Lung microvascular endothelial cell (primary cell): ENCODE measurements at regions not wholly inside any gene's neighbourhood (a gene's known extent, or its start where the extent isn't known, plus 50 kb on each side); places are given as distances from the start of the nearest gene placed in this dataset.

Experiments
- DNase-seq, 2 donors: peaks; one replicate each; pipeline versions ENCODE4 v3.0.0 to v3.0.0-alpha.2; 2010; ENCODE audit warnings: low read depth in 2 of 2

GRCh38 chr7:106957766-106958165 lies 86.7 kb upstream of the PRKAR2B start:
- no peak for DNase-seq

GRCh38 chr7:106959753-106960152 lies 84.8 kb upstream of the PRKAR2B start:
- no peak for DNase-seq

GRCh38 chr7:106962751-106963150 lies 81.8 kb upstream of the PRKAR2B start:
- DNase-seq, result no peak

GRCh38 chr7:106964466-106964865 lies 80.0 kb upstream of the PRKAR2B start:
- DNase-seq, result no peak

- no peak for DNase-seq
Observed at GRCh38 chr7:106965108-106965507, 79.4 kb upstream of the PRKAR2B start.

GRCh38 chr7:106966121-106966520 lies 78.4 kb upstream of the PRKAR2B start:
- DNase-seq, result no peak

GRCh38 chr7:106968160-106968559 lies 76.3 kb upstream of the PRKAR2B start:
- no peak for DNase-seq

GRCh38 chr7:106978425-106979420 lies 65.8 kb upstream of the PRKAR2B start:
- no peak for DNase-seq

- DNase-seq, result no peak
Observed at GRCh38 chr7:106979551-106980357, 64.8 kb upstream of the PRKAR2B start.

- DNase-seq, result peak in 1 of 2 donors; percentile 74
Observed at GRCh38 chr7:106980358-106980685, 64.2 kb upstream of the PRKAR2B start.

GRCh38 chr7:106982415-106982814 lies 62.1 kb upstream of the PRKAR2B start:
- no peak for DNase-seq

- DNase-seq, result no peak
Observed at GRCh38 chr7:106984034-106984433, 60.5 kb upstream of the PRKAR2B start.

- DNase-seq, result no peak
Observed at GRCh38 chr7:106986450-106986977, 58.0 kb upstream of the PRKAR2B start.

- no peak for DNase-seq
Observed at GRCh38 chr7:106987777-106988176, 56.7 kb upstream of the PRKAR2B start.

GRCh38 chr7:106992511-106992910 lies 52.0 kb upstream of the PRKAR2B start:
- no peak for DNase-seq
